HG02610 (cell line): ENCODE measurements at regions not wholly inside any gene's neighbourhood (a gene's known extent, or its start where the extent isn't known, plus 50 kb on each side); places are given as distances from the start of the nearest gene placed in this dataset.

Experiments
- ATAC-seq: cut with Tn5 transposase; IDR thresholded peaks from one replicate; pipeline ENCODE4 v1.9.1; 2021; ENCODE audit warnings: mild to moderate bottlenecking, moderate library complexity; ENCODE audit not compliant: unreplicated experiment

- no peak for ATAC-seq
Observed at GRCh38 chr11:42545954-42546353, 765.8 kb upstream of the API5 start.

- no peak for ATAC-seq
Observed at GRCh38 chr11:42552786-42553185, 759.0 kb upstream of the API5 start.

GRCh38 chr11:42555190-42555589, 756.6 kb upstream of the API5 start:
- ATAC-seq = no peak

GRCh38 chr11:42571131-42571877, 740.5 kb upstream of the API5 start:
- ATAC-seq = no peak

GRCh38 chr11:42571878-42572610, 739.8 kb upstream of the API5 start:
- no peak for ATAC-seq

- ATAC-seq = no peak
Observed at GRCh38 chr11:42576318-42576717, 735.5 kb upstream of the API5 start.

GRCh38 chr11:42589286-42589685, 722.5 kb upstream of the API5 start:
- ATAC-seq = no peak

GRCh38 chr11:42591841-42592240, 720.0 kb upstream of the API5 start:
- ATAC-seq = no peak

GRCh38 chr11:42593441-42593840, 718.4 kb upstream of the API5 start:
- no peak for ATAC-seq

- no peak for ATAC-seq
Observed at GRCh38 chr11:42595876-42596275, 715.9 kb upstream of the API5 start.

GRCh38 chr11:42596576-42597145, 715.1 kb upstream of the API5 start:
- ATAC-seq = no peak

GRCh38 chr11:42598341-42598740, 713.5 kb upstream of the API5 start:
- no peak for ATAC-seq

GRCh38 chr11:42620796-42621195, 691.0 kb upstream of the API5 start:
- ATAC-seq = no peak

- no peak for ATAC-seq
Observed at GRCh38 chr11:42625757-42626665, 685.8 kb upstream of the API5 start.

GRCh38 chr11:42631220-42631843, 680.5 kb upstream of the API5 start:
- ATAC-seq = no peak

- ATAC-seq = no peak
Observed at GRCh38 chr11:42646959-42647358, 664.8 kb upstream of the API5 start.

GRCh38 chr11:42647993-42648392, 663.8 kb upstream of the API5 start:
- no peak for ATAC-seq

GRCh38 chr11:42651621-42652020, 660.2 kb upstream of the API5 start:
- no peak for ATAC-seq

GRCh38 chr11:42657169-42657568, 654.6 kb upstream of the API5 start:
- no peak for ATAC-seq

GRCh38 chr11:42661942-42662341, 649.9 kb upstream of the API5 start:
- ATAC-seq = no peak
